ENCODE measurements at regions not wholly inside any gene's neighbourhood (a gene's known extent, or its start where the extent isn't known, plus 50 kb on each side); places are given as distances from the start of the nearest gene placed in this dataset.
"Not testable (repeated sequence)": the region's sequence is repeated elsewhere in the genome, so short reads cannot be mapped to it uniquely, and the experiment has no call there.

DNA sequence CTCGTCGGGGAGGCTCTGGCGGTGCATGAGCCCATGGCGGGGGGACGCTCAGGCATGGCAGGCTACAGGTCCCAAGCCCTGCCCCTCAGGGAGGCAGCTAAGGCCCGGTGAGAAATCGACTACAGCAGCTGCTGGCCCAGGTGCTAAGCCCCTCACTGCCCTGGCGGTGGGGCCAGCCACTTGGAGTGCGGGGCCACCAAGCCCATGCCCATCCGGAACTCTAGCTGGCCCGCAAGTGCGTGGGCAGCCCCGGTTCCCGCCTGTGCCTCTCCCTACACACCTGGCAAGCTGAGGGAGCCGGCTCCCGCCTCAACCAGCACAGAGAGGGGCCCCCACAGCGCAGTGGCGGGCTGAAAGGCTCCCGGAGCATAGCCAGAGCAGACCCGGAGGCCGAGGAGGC is 1896.9 kb upstream of the CDH6 start:
- no peak for DNase-seq (ENCODE audit: low spot score)

DNA sequence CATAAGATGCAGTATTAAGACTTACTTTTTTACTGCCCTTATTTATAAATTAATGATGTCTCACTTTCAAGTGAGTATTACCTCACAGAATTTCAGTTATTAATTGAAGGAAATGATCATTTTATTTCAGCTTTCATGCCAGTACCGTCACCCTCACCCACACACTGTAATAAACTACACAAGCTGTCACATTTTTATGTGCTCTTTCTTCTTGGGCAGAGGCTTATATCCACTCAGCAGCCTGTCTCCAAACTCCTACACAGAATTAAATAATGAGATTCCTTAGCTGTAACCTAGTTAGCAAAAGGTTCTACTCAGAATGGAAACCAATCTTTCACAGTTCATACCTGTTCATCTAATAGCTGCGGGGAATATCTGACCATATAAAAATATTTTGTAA is 1915.8 kb upstream of the CDH6 start:
- DNase-seq (ENCODE audit: low spot score): no peak

DNA sequence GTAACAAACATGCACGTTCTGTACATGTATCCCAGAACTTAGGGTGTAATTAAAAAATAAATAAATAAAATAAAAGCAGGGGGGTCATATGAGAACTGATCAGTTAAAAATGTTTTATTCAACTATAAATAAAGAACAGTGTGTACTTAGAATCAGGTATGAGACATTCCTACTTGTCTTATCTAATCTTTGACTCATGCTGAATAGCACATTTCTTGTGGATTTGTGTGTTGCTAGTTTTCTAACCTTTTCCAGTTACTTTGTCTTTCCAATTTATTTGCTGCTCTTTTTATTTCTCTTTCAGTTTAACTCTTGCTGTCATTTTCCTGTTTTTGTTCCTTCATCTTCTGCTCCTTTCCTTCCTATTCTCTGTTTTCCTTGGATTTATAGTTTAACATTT is 1917.1 kb upstream of the CDH6 start:
- DNase-seq (ENCODE audit: low spot score): no peak

DNA sequence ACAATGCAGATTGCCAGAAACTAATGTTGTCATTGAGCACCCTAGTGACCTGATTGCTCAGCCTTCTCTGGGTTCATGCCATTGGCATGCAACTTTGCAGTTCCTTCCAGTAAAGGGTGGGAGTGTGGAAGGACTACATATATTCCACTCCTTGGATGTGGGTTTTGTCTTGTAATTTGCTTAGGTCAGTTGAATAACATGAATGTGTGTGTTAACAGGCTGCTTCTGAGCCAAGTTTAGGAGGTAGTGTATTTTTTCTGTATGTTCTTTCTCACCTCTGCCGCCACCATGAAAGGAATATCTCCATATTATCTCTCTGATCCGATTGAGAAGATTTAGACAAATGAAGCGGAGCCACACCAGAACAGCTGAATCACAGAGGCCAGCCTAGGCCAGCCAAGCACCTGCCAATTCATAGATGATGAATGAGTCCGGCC is 1929.6 kb upstream of the CDH6 start:
- DNase-seq (ENCODE audit: low spot score): peak; percentile 17

DNA sequence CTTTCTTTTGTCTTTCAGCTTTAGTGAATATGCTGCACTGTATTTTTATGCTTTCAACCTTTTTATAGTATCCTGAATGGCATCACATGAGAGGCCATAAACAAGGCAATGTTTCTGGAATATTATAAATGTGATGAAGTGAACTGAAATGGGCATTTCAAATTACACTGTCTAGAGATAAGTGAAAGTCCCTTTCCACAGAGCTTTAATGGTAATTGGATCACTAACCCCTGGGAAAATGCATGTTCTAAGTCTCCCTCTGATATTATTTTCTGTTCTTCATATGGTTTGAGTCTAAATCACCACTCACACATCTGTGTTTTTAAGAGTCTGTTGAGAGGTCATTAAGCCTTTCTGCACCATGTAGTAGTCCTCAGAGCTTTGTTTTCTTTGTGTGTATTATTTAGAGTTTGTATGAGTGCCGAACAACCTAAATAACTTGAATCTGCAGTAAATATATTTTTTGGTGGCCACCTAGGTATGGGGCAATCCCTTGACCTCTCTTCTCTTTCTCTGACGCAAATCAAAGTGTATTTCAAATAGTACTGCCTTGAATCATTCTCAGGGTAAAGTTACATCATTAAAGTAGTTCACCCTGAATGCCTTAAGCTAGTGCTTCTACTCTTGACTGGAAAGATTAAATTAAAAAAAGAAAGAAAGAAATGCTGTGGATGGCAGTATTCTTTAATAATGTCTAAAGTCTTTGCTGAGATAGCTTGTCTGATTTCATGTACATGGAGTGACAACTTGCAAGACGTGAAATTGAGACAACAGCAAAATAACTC is 1931.0 kb upstream of the CDH6 start:
- DNase-seq (ENCODE audit: low spot score): no peak

DNA sequence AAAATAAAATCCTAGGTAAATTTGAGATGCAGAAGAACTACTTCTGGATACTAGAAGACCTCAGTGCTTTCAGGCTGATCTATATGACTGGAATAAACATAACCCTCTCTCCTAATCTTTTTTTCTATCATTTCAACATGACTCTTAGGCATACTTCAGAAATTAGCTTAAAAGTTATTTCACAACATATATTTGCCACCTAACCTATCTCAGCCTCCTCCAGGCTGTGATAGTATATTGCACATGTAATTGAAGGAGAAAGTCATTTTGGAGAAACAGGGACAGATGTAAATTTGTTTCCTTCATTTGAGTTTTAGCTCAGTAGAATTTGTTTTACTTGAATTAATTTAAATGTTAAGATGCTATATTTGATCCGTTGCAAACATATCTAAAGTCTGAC is 1932.3 kb upstream of the CDH6 start:
- no peak for DNase-seq (ENCODE audit: low spot score)

DNA sequence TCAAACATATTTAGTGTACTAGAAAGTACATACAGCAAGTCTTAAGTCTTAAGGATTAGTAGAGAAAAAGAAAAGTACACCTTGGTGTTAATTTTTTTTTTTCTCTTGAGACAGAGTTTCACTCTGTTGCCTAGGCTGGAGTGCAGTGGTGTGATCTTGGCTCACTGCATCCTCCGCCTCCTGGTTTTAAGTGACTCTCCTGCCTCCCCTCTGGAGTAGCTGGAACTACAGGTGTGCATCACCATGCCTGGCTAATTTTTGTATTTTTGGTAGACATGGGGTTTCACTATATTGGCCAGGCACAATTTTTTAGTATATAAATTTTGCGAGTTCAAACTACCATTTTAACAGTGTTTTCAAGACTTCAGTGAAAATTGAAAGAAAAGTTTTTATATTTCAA is 1941.1 kb upstream of the CDH6 start:
- no peak for DNase-seq (ENCODE audit: low spot score)

DNA sequence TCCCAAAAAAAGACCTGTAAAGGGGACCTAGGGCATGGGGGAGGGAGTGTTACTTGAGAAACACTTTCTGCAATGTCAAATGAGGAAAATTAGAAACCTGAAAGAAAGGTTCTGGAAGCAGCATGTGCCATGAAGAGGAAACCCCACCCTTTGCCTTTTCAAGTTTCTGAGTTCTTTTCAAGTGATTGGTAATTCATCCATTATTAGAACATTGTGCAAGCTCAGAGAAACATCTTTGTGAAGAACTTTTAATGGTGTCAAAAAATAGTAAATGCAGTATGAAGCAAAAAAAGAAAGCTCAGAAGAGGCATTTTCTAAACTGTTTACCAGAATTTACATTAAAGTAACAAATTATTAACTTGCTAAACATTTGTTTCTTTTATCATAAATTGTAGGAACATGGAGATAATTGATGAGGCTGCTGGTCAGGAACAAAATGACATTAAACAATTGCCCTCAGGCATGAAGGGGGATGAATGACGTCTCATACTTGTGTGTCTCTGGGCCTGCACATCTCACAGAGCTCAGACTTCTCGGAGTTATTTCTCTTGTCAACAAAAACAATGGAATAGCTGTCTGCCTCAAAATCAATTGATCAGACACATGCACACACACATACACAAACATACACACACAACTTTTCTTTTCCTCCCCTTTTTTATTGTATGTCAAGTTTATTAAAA is 1946.0 kb upstream of the CDH6 start:
- DNase-seq (ENCODE audit: low spot score): no peak

DNA sequence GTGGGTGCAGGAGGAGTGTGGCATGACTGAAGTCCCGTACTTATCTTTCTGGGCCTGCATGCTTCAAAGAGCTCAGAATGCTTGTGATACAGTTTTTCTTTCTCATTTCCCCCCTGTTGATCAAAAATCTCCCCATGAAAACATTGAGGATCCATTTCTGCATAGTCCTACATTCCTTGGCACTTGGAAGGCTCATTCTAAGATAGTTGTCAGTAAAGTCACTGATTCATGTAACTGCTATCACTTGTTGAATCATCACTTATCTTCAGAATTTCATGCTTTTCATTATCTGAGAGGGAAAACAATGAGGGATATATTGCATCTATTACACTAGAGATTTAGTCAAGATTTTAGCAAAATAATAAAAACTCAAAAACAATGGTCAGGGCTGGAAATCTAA is 1953.1 kb upstream of the CDH6 start:
- no peak for DNase-seq (ENCODE audit: low spot score)

DNA sequence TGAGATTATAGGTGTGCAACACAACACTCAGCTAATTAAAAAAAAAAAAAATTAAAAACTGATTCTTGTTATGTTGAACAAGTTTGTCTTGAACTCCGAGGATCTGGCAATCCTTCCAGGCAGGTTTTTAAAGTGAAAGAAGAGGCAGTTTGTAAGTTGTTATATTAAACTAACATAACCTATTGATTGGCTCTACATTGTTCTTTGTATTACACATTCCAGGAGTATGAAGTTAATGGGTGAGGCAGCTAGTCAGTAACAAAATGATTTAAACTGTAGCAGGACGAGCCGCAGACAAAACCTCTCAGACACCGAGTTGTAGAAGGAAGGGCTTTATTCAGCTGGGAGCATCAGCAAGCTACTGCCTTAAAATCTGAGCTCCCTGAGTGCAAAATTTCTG is 1953.9 kb upstream of the CDH6 start:
- no peak for DNase-seq (ENCODE audit: low spot score)

DNA sequence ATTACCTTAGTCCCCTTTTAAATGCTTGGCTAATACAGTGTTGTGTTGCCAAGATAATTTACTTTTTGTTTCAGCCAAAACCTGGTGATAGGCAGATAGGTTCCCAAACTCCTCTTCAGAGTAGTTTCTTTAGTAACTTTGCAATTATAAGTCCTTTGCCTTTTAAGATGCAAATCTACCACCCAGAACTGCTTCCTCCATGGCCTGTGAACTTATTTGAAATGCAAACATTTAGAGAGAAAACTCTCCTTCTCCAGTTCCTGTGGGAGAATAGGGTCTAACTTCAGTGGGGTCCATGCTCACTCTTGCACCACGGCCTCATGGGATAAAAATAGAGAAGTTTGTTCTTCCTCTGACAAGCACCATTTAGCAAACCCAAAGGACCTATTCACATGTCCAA is 1955.4 kb upstream of the CDH6 start:
- no peak for DNase-seq (ENCODE audit: low spot score)

DNA sequence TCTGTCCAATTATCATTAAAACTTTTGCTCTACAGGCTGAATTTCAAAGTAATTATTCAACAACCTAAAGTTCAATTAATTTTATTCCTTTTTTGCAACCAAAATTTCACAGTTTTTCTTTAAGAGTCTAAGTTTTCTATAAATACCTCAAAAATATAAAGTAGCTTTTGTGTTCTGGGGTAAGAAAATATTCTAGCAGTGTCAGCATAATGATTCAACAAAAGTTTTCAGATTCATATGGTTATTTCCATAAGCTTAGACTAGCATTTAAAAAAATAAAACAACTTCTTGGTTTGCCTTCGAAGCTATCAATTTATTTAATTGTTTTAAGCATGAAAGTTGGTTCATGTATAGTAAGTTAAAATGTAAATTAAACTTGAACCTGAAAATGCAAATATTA is 1962.3 kb upstream of the CDH6 start:
- no peak for DNase-seq (ENCODE audit: low spot score)

DNA sequence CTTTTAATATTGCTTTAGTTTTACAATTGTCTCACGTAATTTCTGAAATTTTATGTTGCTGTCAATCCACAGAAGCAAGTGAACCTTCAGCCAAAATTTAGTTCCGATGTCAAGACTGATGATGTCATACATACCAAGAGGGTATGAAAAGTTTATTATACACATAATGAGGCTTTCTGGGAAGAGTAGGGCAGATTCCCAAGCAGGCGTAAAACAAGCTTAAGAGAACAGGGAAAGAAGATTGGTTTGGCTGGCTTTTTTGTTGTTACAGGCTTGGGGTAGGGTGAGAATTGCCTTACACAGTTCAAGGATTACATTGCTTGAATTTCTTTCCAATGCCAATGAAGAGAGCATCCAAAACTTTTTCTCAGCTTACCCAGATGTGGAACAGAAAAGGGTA is 1962.9 kb upstream of the CDH6 start:
- DNase-seq (ENCODE audit: low spot score): no peak

DNA sequence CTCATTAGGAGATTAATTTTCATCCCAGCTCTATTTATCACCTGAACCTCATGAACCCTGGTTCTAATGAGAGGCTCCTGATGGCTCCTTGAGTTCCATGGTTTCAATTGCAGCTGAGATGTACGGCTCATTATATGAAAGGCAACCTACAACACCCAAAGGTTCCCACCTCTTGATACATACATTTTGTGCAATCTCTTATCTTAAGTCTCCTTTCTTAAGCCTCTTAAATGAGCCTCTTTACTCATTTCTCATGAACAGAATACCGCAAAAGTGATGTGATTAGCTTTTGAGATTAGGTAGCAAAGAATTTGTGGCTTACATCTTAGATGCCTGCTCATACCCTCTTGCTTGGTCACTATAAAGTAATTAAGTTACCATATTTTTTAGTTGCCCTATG is 1964.0 kb upstream of the CDH6 start:
- no peak for DNase-seq (ENCODE audit: low spot score)

DNA sequence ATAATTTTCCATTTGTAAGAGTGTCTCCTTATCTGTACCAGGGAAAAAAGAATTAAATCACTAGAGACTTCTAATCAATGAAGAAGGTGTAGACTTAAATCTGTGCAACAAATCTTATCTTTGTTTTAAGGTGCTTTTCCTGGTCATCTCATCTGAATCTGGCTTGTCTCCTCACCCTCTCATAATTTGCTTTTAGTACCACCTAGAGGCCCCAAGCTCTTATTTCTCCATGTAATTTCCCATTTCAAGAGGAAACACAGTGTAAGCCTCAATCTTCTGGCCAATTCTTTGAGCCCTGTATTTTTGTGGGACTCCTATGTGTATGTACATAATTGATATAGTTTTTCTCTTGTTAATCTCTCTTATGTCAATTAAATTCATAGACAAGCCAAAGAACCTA is 1975.3 kb upstream of the CDH6 start:
- peak; percentile 34 for DNase-seq (ENCODE audit: low spot score)

DNA sequence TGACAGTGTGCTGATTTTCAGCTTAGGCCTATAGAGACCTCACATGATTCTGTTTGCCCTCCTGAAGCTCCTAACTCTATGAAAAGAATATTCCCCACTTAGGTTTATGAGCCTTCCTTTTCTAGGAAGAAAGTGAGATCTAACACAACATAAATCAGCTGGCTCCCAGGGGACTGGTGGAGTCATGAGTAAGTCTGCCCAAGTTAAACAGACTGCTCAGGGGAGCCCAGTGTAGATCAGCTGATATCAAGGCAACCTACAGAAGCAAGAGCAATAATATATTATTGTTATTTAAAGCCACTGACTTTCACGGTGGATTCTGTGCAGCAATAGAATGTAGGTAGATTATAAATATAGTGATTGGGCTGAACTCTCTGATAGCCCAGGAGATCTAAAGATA is 1978.6 kb upstream of the CDH6 start:
- DNase-seq (ENCODE audit: low spot score): peak; percentile 18

DNA sequence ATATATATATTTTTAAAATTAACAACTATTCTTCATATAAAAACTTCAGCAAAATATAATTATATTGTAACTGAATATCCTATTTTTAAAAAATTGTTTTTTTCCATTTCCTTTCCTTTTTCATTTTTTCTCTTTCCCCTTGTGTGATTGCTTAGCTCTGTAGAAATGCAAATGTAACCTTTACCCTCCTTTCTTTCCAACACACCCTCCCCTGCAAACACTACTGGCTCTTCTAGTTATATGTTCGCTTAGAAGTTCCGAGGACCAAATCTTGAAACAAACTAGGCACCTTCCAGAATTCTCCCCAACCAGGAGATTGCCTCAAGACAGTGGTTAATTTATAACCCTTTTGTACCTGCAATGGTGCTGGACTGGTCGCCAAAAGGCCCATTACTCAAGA is 1980.0 kb upstream of the CDH6 start:
- DNase-seq (ENCODE audit: low spot score): no peak

DNA sequence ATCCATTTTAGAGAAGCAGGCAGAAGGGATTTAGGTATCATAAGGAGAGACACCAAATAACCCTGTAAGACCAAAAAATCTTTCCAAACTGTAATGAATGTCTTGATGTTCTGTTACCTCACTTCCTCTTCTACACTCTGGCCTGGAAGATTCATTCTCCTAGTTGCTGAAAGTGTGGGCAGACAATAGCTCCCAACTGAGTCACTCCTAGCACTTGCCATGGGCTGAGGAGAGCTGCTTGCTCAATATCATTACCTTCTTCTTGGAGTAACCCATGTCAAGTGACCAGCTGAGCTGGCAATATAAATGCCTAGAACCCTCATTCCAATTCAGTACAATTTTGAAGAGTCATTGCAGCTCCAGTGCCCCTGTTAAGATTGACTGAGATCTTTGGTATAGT is 1985.5 kb upstream of the CDH6 start:
- no peak for DNase-seq (ENCODE audit: low spot score)

DNA sequence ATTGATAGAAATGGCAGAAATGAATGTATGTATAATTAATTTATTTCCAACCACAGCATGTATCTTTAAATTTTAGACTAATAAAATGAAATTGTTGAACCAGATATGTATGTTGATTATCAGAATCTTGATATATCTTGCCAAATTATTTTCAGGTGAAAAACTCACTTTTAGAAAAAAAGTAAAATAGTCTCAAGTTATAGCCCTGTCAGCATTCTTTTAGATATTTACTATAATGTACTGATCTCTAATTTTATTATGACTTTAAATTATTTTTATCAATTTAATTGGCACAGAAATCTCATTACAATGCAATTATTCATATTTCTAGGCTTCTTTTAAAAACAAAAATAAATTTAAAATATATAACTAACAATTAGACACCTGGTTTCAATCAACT is 1990.4 kb upstream of the CDH6 start:
- no peak for DNase-seq (ENCODE audit: low spot score)

DNA sequence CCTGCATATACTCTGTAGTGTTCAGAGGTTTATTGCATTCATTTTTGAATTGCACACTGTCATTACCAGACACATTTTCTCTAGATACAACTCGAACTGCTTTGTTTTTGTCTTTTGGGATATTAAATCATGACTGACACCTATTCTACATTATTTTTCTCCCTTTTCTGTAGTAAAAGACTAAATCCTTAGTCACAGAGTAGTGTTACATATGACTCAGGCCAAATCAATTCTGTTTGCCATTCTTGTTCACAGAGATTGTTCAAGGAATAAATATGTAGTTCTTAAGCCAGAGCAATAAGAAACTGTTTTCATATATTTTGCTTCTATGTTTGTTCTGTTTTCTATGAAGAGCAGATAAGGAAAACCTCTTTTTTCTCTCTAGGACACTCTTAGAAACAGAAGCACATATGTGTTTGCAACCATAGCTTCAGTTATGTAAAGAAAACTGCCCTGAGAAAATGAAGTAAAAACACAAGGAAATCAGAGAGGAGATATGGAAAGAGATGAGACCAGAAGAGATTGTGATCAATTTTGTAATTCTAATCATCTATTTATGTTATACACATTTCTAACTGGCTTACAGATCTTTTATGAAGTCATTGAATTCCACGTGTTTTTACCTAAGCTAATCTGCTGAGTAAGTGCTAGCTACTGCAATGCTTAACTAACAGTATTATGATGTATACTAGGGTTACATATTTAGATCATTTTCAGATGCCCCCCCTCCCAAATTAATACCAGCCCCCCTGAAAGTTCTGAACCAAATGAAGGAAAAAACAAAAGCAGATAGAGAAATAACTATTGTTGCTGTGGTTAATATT is 1995.6 kb upstream of the CDH6 start:
- no peak for DNase-seq (ENCODE audit: low spot score)

DNA sequence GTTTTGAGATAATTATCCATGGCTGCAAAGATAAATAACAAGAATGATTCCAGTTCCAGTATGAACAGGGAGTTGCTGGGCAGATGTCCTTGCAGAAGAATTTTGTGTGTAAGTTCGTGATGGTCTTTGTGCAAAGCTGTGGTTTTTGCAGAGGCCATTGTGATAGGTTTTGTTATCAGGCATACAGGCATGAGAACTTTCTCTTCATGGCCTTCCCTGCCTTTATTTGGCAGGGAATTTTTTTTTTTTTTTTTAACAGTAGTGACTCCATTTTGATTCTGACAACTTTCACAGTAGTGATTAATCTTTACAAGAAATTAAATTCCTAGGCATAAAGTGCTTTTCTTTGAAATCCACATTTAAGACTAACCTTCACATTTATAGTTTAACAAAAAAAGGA is 1999.5 kb upstream of the CDH6 start:
- DNase-seq (ENCODE audit: low spot score): no peak

DNA sequence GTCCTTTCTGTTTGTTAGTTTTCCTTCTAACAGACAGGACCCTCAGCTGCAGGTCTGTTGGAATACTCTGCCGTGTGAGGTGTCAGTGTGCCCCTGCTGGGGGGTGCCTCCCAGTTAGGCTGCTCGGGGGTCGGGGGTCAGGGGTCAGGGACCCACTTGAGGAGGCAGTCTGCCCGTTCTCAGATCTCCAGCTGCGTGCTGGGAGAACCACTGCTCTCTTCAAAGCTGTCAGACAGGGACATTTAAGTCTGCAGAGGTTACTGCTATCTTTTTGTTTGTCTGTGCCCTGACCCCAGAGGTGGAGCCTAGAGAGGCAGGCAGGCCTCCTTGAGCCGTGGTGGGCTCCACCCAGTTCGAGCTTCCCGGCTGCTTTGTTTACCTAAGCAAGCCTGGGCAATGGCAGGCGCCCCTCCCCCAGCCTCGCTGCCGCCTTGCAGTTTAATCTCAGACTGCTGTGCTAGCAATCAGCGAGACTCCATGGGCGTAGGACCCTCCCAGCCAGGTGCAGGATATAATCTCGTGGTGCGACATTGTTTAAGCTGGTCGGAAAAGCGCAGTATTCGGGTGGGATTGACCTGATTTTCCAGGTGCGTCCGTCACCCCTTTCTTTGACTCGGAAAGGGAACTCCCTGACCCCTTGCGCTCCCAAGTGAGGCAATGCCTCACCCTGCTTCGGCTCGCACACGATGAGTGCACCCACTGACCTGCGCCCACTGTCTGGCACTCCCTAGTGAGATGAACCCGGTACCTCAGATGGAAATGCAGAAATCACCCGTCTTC is 2002.0 kb upstream of the CDH6 start:
- DNase-seq (ENCODE audit: low spot score): not testable (repeated sequence)

Measured in SK-N-DZ (cell line).